CD4-positive, alpha-beta T cell treated with Interferon gamma for 1 hour (primary cell): ENCODE measurements at regions not wholly inside any gene's neighbourhood (a gene's known extent, or its start where the extent isn't known, plus 50 kb on each side); places are given as distances from the start of the nearest gene placed in this dataset.
"Not testable (repeated sequence)": the region's sequence is repeated elsewhere in the genome, so short reads cannot be mapped to it uniquely, and the experiment has no call there.

ENCODE experiments used
- DNase-seq: peaks from one replicate; pipeline ENCODE4 v3.0.0-alpha.2; 2020

- DNase-seq, result no peak
These were observed 1644.5 kb upstream of the NUDT12 start for GRCh38 chr5:105207066-105207465.

GRCh38 chr5:105197531-105197930, 1634.9 kb upstream of the NUDT12 start:
- DNase-seq, result no peak

- DNase-seq, result no peak
These were observed 1633.2 kb upstream of the NUDT12 start for GRCh38 chr5:105195765-105196164.

- DNase-seq, result no peak
These were observed 1610.3 kb upstream of the NUDT12 start for GRCh38 chr5:105172918-105173317.

GRCh38 chr5:105168806-105169205, 1606.2 kb upstream of the NUDT12 start:
- no peak for DNase-seq

GRCh38 chr5:105167092-105167491, 1604.5 kb upstream of the NUDT12 start:
- no peak for DNase-seq

GRCh38 chr5:105163547-105163946, 1601.0 kb upstream of the NUDT12 start:
- DNase-seq, result no peak

GRCh38 chr5:105162557-105162956, 1600.0 kb upstream of the NUDT12 start:
- DNase-seq, result not testable (repeated sequence)

GRCh38 chr5:105158526-105158925, 1595.9 kb upstream of the NUDT12 start:
- no peak for DNase-seq

GRCh38 chr5:105150323-105150722, 1587.7 kb upstream of the NUDT12 start:
- no peak for DNase-seq

- DNase-seq, result no peak
These were observed 1584.3 kb upstream of the NUDT12 start for GRCh38 chr5:105146867-105147266.

GRCh38 chr5:105145152-105145551, 1582.6 kb upstream of the NUDT12 start:
- no peak for DNase-seq

- DNase-seq, result no peak
These were observed 1571.7 kb upstream of the NUDT12 start for GRCh38 chr5:105134328-105134727.

- DNase-seq, result no peak
These were observed 1570.5 kb upstream of the NUDT12 start for GRCh38 chr5:105133087-105133486.

GRCh38 chr5:105132581-105132980, 1570.0 kb upstream of the NUDT12 start:
- no peak for DNase-seq

GRCh38 chr5:105131045-105131444, 1568.5 kb upstream of the NUDT12 start:
- no peak for DNase-seq

- no peak for DNase-seq
These were observed 1539.0 kb upstream of the NUDT12 start for GRCh38 chr5:105101577-105101976.

- no peak for DNase-seq
These were observed 1526.4 kb upstream of the NUDT12 start for GRCh38 chr5:105088961-105089360.

- DNase-seq, result no peak
These were observed 1525.5 kb upstream of the NUDT12 start for GRCh38 chr5:105088102-105088501.

- no peak for DNase-seq
These were observed 1495.3 kb upstream of the NUDT12 start for GRCh38 chr5:105057893-105058292.

- no peak for DNase-seq
These were observed 1494.4 kb upstream of the NUDT12 start for GRCh38 chr5:105057001-105057436.

GRCh38 chr5:105054406-105054805, 1491.8 kb upstream of the NUDT12 start:
- DNase-seq, result no peak

GRCh38 chr5:105042623-105043022, 1480.0 kb upstream of the NUDT12 start:
- no peak for DNase-seq

- not testable (repeated sequence) for DNase-seq
These were observed 1474.2 kb upstream of the NUDT12 start for GRCh38 chr5:105036814-105037213.

GRCh38 chr5:105034401-105034763, 1471.8 kb upstream of the NUDT12 start:
- no peak for DNase-seq
